Keratinocyte (primary cell): ENCODE measurements at regions not wholly inside any gene's neighbourhood (a gene's known extent, or its start where the extent isn't known, plus 50 kb on each side); places are given as distances from the start of the nearest gene placed in this dataset.

Experiments
- EZH2 ChIP-seq: IDR thresholded peaks from one replicate; pipeline ENCODE4 v1.6.1; 2012; ENCODE audit warnings: inconsistent platforms, mild to moderate bottlenecking, low read length, moderate library complexity
- TF ChIP-seq, protein P1 (sequence below), 3 experiments: IDR thresholded peaks in 1 of 3; conservative IDR thresholded peaks in 1 of 3; optimal IDR thresholded peaks in 1 of 3; 2 replicates in 2 of 3; 3 replicates in 1 of 3; pipeline versions ENCODE3 to v1.5.1; 2011; ENCODE audit warnings: low read length in 3 of 3, mild to moderate bottlenecking in 3 of 3, moderate library complexity in 2 of 3, control low read depth in 1 of 3, inconsistent platforms in 1 of 3; ENCODE audit not compliant: insufficient read depth in 2 of 3; ENCODE audit errors: extremely low read depth in 1 of 3

DNA sequence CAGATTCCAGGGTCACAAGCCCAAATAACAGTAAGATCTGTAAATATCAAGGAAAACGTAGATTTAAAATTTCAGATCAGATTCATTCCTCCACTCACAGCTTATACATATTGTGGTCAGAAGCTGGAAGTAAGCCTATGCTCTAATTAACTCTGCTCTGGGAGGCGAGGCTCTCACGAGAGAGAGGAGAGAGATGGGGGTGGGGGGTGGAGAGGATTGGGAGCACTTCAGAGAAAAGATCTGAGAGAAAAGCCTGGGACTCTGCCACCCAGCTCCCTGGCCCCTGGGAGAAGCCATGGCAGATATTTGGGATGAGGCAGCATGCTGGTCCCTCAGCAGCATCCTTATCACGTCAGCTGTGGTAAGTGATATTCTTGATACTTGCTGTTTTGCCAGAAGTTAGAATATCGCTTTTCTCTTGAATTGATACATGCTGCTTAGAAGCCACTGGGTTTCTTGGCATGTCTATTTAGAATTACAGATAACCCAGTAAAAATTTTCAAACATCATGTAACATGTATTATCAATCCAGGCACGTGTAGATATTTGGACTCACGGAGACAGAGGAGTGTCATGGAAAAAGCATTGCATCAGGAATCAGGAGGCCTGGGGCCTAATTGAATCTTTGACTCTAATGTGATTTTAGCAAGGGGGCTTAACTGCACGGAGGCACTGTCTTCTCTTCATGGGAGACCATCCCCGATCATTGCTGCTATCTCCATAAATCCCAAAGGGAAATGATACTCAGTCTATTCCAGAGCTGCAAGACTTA lies 265.4 kb downstream of the HRH4 start:
- TF ChIP-seq, protein P1, sequence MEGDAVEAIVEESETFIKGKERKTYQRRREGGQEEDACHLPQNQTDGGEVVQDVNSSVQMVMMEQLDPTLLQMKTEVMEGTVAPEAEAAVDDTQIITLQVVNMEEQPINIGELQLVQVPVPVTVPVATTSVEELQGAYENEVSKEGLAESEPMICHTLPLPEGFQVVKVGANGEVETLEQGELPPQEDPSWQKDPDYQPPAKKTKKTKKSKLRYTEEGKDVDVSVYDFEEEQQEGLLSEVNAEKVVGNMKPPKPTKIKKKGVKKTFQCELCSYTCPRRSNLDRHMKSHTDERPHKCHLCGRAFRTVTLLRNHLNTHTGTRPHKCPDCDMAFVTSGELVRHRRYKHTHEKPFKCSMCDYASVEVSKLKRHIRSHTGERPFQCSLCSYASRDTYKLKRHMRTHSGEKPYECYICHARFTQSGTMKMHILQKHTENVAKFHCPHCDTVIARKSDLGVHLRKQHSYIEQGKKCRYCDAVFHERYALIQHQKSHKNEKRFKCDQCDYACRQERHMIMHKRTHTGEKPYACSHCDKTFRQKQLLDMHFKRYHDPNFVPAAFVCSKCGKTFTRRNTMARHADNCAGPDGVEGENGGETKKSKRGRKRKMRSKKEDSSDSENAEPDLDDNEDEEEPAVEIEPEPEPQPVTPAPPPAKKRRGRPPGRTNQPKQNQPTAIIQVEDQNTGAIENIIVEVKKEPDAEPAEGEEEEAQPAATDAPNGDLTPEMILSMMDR (optimal IDR thresholded peaks at IDR 0.05 in 1 of 3, IDR thresholded peaks at IDR 0.05 in 1 of 3, conservative IDR thresholded peaks at IDR 0.05 in 1 of 3; ENCODE audit: extremely low read depth in 1 of 3, insufficient read depth in 2 of 3, low read length in 3 of 3): no peak
- no peak for TF ChIP-seq EZH2
